ENCODE measurements at regions not wholly inside any gene's neighbourhood (a gene's known extent, or its start where the extent isn't known, plus 50 kb on each side); places are given as distances from the start of the nearest gene placed in this dataset.

DNA sequence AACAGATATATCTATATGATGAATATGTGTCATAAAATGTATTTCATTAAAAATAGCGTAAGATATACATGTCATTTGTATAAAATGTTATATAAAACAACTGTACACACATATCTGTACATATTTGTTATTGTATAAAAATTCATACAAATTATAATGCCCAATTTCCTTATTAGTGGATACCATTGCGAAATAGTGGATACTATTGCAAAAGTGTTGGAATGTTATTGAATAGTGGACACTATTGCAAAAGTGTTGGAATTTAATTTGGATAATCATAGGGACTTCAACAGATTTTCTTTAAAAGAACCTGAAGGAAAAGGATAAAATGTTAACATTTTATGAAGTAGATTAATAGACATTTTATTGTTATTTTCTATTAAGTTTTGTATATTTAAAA lies 487.4 kb downstream of the HAO1 start:
- TF ChIP-seq POLR2A (IDR thresholded peaks at IDR 0.05) = no peak
- TF ChIP-seq, protein P1, sequence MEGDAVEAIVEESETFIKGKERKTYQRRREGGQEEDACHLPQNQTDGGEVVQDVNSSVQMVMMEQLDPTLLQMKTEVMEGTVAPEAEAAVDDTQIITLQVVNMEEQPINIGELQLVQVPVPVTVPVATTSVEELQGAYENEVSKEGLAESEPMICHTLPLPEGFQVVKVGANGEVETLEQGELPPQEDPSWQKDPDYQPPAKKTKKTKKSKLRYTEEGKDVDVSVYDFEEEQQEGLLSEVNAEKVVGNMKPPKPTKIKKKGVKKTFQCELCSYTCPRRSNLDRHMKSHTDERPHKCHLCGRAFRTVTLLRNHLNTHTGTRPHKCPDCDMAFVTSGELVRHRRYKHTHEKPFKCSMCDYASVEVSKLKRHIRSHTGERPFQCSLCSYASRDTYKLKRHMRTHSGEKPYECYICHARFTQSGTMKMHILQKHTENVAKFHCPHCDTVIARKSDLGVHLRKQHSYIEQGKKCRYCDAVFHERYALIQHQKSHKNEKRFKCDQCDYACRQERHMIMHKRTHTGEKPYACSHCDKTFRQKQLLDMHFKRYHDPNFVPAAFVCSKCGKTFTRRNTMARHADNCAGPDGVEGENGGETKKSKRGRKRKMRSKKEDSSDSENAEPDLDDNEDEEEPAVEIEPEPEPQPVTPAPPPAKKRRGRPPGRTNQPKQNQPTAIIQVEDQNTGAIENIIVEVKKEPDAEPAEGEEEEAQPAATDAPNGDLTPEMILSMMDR (IDR thresholded peaks at IDR 0.05 in 4 of 5, conservative IDR thresholded peaks at IDR 0.05 in 1 of 5) = no peak
